Fibroblast of mammary gland (primary cell): ENCODE measurements at regions not wholly inside any gene's neighbourhood (a gene's known extent, or its start where the extent isn't known, plus 50 kb on each side); places are given as distances from the start of the nearest gene placed in this dataset.
A peak's percentile ranks its signal among the peaks of the same experiment; 100 is the strongest.

Source experiments
- DNase-seq: peaks from one replicate; pipeline ENCODE4 v3.0.0-alpha.2; 2010; ENCODE audit warnings: low read depth
- H3K4me3 ChIP-seq: 2 replicates; pipeline ENCODE4 v1.5.1; 2011; ENCODE audit warnings: low read depth, mild to moderate bottlenecking, low read length, moderate library complexity; ENCODE audit not compliant: control insufficient read depth
- CTCF ChIP-seq: conservative IDR thresholded peaks from 2 replicates; pipeline ENCODE4 v1.5.1; 2011; ENCODE audit warnings: low read depth, low read length, inconsistent platforms; ENCODE audit not compliant: control insufficient read depth, insufficient read depth

DNA sequence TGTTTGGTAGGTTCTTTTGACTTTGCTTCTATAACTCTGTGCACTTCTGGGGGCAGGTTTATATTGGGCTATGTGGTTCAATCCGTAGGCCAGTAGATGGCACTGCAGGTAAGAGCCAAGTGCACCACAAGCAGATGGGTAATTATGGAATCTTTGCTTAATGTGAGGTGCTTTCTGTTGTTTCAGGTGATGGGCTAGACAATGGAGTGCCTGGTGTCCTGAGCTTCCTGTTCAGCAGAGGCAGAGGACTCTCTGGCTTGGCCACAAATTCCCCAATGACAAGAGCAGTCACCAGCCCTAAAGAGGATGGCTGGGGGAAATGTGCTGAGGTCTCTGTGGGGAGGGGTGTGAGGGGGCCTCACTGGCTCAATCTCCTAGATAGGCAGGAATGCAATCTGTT, 455.0 kb downstream of the CCSER2 start:
- H3K4me3 ChIP-seq, result no peak overlapping the region
- TF ChIP-seq CTCF, result peak; percentile 38
- peak; percentile 11 for DNase-seq

- H3K4me3 ChIP-seq, result no peak overlapping the region
- TF ChIP-seq CTCF, result no peak
- no peak for DNase-seq
These were observed 455.5 kb downstream of the CCSER2 start for GRCh38 chr10:84783909-84784308.

GRCh38 chr10:84784749-84785148, 456.4 kb downstream of the CCSER2 start:
- TF ChIP-seq CTCF, result no peak
- H3K4me3 ChIP-seq, result no peak overlapping the region

GRCh38 chr10:84789026-84789425, 460.6 kb downstream of the CCSER2 start:
- no peak for TF ChIP-seq CTCF
- DNase-seq, result no peak
- no peak overlapping the region for H3K4me3 ChIP-seq

More at GRCh38 chr10:84784749-84785148, 456.4 kb downstream of the CCSER2 start:
- no peak for DNase-seq

- no peak for TF ChIP-seq CTCF
- H3K4me3 ChIP-seq, result no peak overlapping the region
- no peak for DNase-seq
These were observed 469.9 kb downstream of the CCSER2 start for GRCh38 chr10:84798312-84798711.

GRCh38 chr10:84801156-84801555, 472.8 kb downstream of the CCSER2 start:
- no peak overlapping the region for H3K4me3 ChIP-seq
- no peak for TF ChIP-seq CTCF
- DNase-seq, result no peak

- DNase-seq, result no peak
- no peak overlapping the region for H3K4me3 ChIP-seq
- no peak for TF ChIP-seq CTCF
These were observed 473.5 kb downstream of the CCSER2 start for GRCh38 chr10:84801916-84802315.
